ENCODE measurements at regions not wholly inside any gene's neighbourhood (a gene's known extent, or its start where the extent isn't known, plus 50 kb on each side); places are given as distances from the start of the nearest gene placed in this dataset.

- TF ChIP-seq POLR2AphosphoS5 (IDR thresholded peaks at IDR 0.05; ENCODE audit: low read depth, low read length) (no peak), REST (IDR thresholded peaks at IDR 0.05; ENCODE audit: insufficient read depth in 1 of 2, low read depth in 2 of 2, low read length in 2 of 2) (no peak), TAF1 (IDR thresholded peaks at IDR 0.05; ENCODE audit: borderline replicate concordance, insufficient read depth, low read length) (no peak)
Observed at GRCh38 chr5:54704333-54704732, 186.8 kb downstream of the SNX18 start.

Measured in PFSK-1 (cell line).